ENCODE measurements at regions not wholly inside any gene's neighbourhood (a gene's known extent, or its start where the extent isn't known, plus 50 kb on each side); places are given as distances from the start of the nearest gene placed in this dataset.
"Not testable (repeated sequence)": the region's sequence is repeated elsewhere in the genome, so short reads cannot be mapped to it uniquely, and the experiment has no call there.

DNA sequence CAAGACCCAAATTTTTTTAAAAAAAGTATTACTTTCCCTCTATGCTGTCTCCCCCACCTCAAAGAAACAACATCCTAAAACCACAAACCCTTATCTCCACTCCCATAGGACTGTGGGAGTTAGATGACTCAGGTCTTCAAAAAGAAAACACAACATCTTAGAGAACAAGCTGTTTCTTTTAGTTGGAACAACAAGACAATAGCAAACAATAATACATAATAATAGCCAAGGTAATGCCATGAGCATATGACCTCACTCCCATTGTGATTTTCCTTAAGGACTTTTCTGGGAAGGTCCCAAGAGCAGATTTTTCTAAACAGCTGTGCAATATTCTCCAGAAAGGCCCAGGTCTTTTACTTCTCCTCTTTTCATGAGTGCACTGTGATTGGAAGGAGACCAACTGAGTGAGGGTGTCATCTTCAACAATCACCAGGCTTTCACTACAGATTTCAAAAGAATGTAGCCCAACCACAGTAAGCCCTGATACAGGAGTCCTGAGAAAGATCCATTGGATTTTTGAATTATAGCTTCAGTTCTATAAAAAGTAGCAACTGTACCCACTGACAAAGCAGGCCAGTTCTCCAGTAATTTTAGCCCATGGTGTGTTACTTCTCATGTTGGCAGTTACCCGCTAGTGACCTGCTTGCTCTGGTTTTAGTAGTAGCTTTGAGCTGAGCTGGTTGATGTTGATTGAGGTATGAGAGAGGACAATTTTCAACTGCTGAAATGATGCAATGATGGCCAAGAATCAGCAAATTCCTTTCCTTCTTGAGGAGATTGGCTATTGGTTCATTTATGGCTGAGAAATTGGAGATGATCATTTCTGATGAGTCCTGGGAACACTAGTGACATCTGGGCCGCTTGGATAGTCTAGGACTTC lies 144.5 kb upstream of the TCF4 start:
- no peaks in the 10 kb centered on the region for H3K9me3 ChIP-seq (ENCODE audit: control insufficient read depth, insufficient read depth, low read depth, low read length)
- no peak overlapping the region for H2AFZ ChIP-seq (ENCODE audit: low read length)
- no peaks in the 10 kb centered on the region for H3K79me2 ChIP-seq (ENCODE audit: control insufficient read depth, insufficient read depth, low read length)
- no peaks in the 10 kb centered on the region for H3K4me1 ChIP-seq (ENCODE audit: control insufficient read depth, extremely low read depth, insufficient read depth, low read length)
- no peak for TF ChIP-seq EZH2 (IDR thresholded peaks at IDR 0.05; ENCODE audit: low read length, missing control alignments)
- TF ChIP-seq, protein P1, sequence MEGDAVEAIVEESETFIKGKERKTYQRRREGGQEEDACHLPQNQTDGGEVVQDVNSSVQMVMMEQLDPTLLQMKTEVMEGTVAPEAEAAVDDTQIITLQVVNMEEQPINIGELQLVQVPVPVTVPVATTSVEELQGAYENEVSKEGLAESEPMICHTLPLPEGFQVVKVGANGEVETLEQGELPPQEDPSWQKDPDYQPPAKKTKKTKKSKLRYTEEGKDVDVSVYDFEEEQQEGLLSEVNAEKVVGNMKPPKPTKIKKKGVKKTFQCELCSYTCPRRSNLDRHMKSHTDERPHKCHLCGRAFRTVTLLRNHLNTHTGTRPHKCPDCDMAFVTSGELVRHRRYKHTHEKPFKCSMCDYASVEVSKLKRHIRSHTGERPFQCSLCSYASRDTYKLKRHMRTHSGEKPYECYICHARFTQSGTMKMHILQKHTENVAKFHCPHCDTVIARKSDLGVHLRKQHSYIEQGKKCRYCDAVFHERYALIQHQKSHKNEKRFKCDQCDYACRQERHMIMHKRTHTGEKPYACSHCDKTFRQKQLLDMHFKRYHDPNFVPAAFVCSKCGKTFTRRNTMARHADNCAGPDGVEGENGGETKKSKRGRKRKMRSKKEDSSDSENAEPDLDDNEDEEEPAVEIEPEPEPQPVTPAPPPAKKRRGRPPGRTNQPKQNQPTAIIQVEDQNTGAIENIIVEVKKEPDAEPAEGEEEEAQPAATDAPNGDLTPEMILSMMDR (conservative IDR thresholded peaks at IDR 0.05 in 1 of 2, IDR thresholded peaks at IDR 0.05 in 1 of 2; ENCODE audit: low read depth in 1 of 2, low read length in 2 of 2) = no peak
- H3K27me3 ChIP-seq (ENCODE audit: control insufficient read depth, insufficient read depth, low read length) = no peaks in the 10 kb centered on the region
- no peak overlapping the region for H3K4me2 ChIP-seq (ENCODE audit: extremely low read depth, insufficient read depth, low read length)
- no peak overlapping the region for H3K4me3 ChIP-seq (replicated peaks in 1 of 4; ENCODE audit: control extremely low read depth in 1 of 4, insufficient read depth in 1 of 4, low read depth in 3 of 4, low read length in 4 of 4)
- no peaks in the 10 kb centered on the region for H4K20me1 ChIP-seq (ENCODE audit: control insufficient read depth, extremely low read depth, insufficient read depth, low read length)
- H3K27ac ChIP-seq (ENCODE audit: insufficient read depth, low read length) = no peak overlapping the region
- no peak overlapping the region for H3K9ac ChIP-seq (ENCODE audit: insufficient read depth, low read length)
- no peaks in the 10 kb centered on the region for H3K36me3 ChIP-seq (ENCODE audit: control insufficient read depth, insufficient read depth, low read length)
- DNase-seq (ENCODE audit: low read depth in 2 of 2) = peak; percentile 21 to 81

DNA sequence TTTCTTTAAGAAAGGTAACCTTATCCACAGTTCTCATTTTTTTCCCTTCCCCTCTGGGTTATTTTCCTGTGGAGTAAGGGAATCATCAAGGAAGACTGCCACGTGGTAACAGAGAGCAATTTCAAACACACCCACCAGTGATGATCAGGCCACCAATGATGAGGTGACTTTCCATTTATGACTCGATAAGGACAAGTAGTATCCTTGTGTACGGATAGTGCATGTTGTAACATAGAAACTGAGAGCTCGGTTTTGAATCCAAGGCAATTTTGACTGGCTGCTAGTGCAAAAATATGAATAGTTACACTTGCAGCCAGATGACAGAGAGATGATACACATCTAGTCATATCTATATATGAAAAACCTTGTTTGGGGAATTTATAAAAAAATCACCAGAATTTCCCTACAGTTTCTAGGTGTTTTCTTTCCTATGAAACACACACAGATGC lies 143.6 kb upstream of the TCF4 start:
- H3K9ac ChIP-seq (ENCODE audit: insufficient read depth, low read length) = no peak overlapping the region
- no peaks in the 10 kb centered on the region for H3K4me1 ChIP-seq (ENCODE audit: control insufficient read depth, extremely low read depth, insufficient read depth, low read length)
- H3K27ac ChIP-seq (ENCODE audit: insufficient read depth, low read length) = no peak overlapping the region
- no peaks in the 10 kb centered on the region for H3K79me2 ChIP-seq (ENCODE audit: control insufficient read depth, insufficient read depth, low read length)
- no peaks in the 10 kb centered on the region for H3K27me3 ChIP-seq (ENCODE audit: control insufficient read depth, insufficient read depth, low read length)
- H3K9me3 ChIP-seq (ENCODE audit: control insufficient read depth, insufficient read depth, low read depth, low read length) = no peaks in the 10 kb centered on the region
- no peaks in the 10 kb centered on the region for H4K20me1 ChIP-seq (ENCODE audit: control insufficient read depth, extremely low read depth, insufficient read depth, low read length)
- H3K4me2 ChIP-seq (ENCODE audit: extremely low read depth, insufficient read depth, low read length) = no peak overlapping the region
- no peak for TF ChIP-seq EZH2 (IDR thresholded peaks at IDR 0.05; ENCODE audit: low read length, missing control alignments)
- TF ChIP-seq, protein P1 (conservative IDR thresholded peaks at IDR 0.05 in 1 of 2, IDR thresholded peaks at IDR 0.05 in 1 of 2; ENCODE audit: low read depth in 1 of 2, low read length in 2 of 2) = no peak
- H3K4me3 ChIP-seq (replicated peaks in 1 of 4; ENCODE audit: control extremely low read depth in 1 of 4, insufficient read depth in 1 of 4, low read depth in 3 of 4, low read length in 4 of 4) = no peak overlapping the region
- DNase-seq (ENCODE audit: low read depth in 2 of 2) = peak in 1 of 2 donors; percentile 19
- H2AFZ ChIP-seq (ENCODE audit: low read length) = peak overlapping the region; percentile 4
- H3K36me3 ChIP-seq (ENCODE audit: control insufficient read depth, insufficient read depth, low read length) = no peaks in the 10 kb centered on the region

DNA sequence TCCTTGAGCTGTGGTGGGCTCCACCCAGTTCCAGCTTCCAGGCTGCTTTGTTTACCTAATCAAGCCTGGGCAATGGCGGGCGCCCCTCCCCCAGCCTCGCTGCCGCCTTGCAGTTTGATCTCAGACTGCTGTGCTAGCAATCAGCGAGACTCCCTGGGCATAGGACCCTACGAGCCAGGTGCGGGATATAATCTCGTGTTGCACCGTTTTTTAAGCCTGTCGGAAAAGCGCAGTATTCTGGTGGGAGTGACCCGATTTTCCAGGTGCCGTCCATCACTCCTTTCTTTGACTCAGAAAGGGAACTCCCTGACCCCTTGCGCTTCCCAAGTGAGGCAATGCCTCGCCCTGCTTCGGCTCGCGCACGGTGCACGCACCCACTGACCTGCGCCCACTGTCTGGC lies 133.0 kb upstream of the TCF4 start:
- not testable (repeated sequence) for DNase-seq (ENCODE audit: low read depth in 2 of 2); H3K9me3 ChIP-seq (ENCODE audit: control insufficient read depth, insufficient read depth, low read depth, low read length); H3K27me3 ChIP-seq (ENCODE audit: control insufficient read depth, insufficient read depth, low read length); H3K4me2 ChIP-seq (ENCODE audit: extremely low read depth, insufficient read depth, low read length); H2AFZ ChIP-seq (ENCODE audit: low read length); H3K4me1 ChIP-seq (ENCODE audit: control insufficient read depth, extremely low read depth, insufficient read depth, low read length); H3K79me2 ChIP-seq (ENCODE audit: control insufficient read depth, insufficient read depth, low read length); H3K4me3 ChIP-seq (replicated peaks in 1 of 4; ENCODE audit: control extremely low read depth in 1 of 4, insufficient read depth in 1 of 4, low read depth in 3 of 4, low read length in 4 of 4); H3K36me3 ChIP-seq (ENCODE audit: control insufficient read depth, insufficient read depth, low read length); H3K9ac ChIP-seq (ENCODE audit: insufficient read depth, low read length); H3K27ac ChIP-seq (ENCODE audit: insufficient read depth, low read length); H4K20me1 ChIP-seq (ENCODE audit: control insufficient read depth, extremely low read depth, insufficient read depth, low read length)

Data from fibroblast of lung (primary cell).